ENCODE measurements at regions not wholly inside any gene's neighbourhood (a gene's known extent, or its start where the extent isn't known, plus 50 kb on each side); places are given as distances from the start of the nearest gene placed in this dataset.

DNA sequence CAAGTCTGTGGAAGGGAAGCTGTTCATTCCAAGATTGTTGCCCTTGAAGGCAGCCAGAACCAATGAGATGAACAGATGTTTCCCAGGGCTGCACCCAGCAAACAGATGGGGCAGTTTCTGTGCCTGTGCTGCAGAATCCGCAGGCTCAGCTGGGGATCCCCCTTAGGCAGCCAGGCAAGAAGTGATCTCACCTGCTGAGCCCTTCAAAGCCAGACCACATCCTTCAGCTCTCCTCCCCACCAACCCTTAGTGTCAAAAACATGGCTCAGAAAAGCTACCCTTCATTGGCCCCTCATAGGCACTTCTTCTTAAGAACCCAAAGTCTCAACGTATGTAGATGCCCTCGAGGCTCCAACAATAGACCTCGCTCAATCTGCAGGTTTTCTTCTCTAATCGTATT is 626.7 kb downstream of the CCDC171 start:
- Histone ChIP-seq H3K79me1 (ENCODE audit: insufficient read depth, low read depth, low read length, poor library complexity, severe bottlenecking) (no peaks in the 10 kb centered on the region), H2AFZ (ENCODE audit: low read length) (no peak overlapping the region), H4K91ac (ENCODE audit: insufficient read length, low read depth, low read length) (no peak overlapping the region), H3K4ac (ENCODE audit: low read depth, low read length) (no peak overlapping the region), H3K4me1 (ENCODE audit: insufficient read depth, low read length) (no peaks in the 10 kb centered on the region), H2BK12ac (ENCODE audit: insufficient read length, low read depth, low read length) (no peak overlapping the region), H2BK5ac (ENCODE audit: insufficient read length, low read length) (no peak overlapping the region), H3T11ph (ENCODE audit: low read length) (no peak overlapping the region), H2BK20ac (ENCODE audit: low read depth, low read length, poor library complexity, severe bottlenecking) (no peak overlapping the region), H3K14ac (ENCODE audit: insufficient read depth, low read length) (no peak overlapping the region), H3K4me2 (ENCODE audit: insufficient read depth, insufficient read length, low read length) (no peak overlapping the region), H2AK5ac (ENCODE audit: insufficient read length, low read length) (no peak overlapping the region), H3K27me3 (ENCODE audit: insufficient read depth, low read length) (no peaks in the 10 kb centered on the region), H4K5ac (ENCODE audit: insufficient read length, low read depth, low read length) (no peak overlapping the region), H3K9me3 (ENCODE audit: control insufficient read depth, low read depth, low read length) (no peaks in the 10 kb centered on the region), H4K20me1 (ENCODE audit: control insufficient read depth, insufficient read depth, insufficient read length) (no peaks in the 10 kb centered on the region), H3K27ac (ENCODE audit: insufficient read length, low read depth, low read length) (no peak overlapping the region), H3K18ac (ENCODE audit: insufficient read length, low read depth, low read length) (no peak overlapping the region), H3K56ac (ENCODE audit: insufficient read length, low read depth, low read length) (no peak overlapping the region), H3K79me2 (ENCODE audit: insufficient read depth, low read length) (no peaks in the 10 kb centered on the region), H3K23ac (ENCODE audit: insufficient read length, low read depth, low read length) (no peak overlapping the region), H3K9ac (ENCODE audit: extremely low read depth, insufficient read length, low read length) (no peak overlapping the region), H2BK120ac (ENCODE audit: low read depth, low read length, poor library complexity, severe bottlenecking) (no peak overlapping the region), H4K8ac (replicated peaks; ENCODE audit: insufficient read length, low read depth, low read length) (no peak overlapping the region), H3K23me2 (ENCODE audit: insufficient read length, low read depth, low read length, poor library complexity, severe bottlenecking) (no peaks in the 10 kb centered on the region), H2BK15ac (ENCODE audit: low read depth, low read length) (no peak overlapping the region)
- H3K36me3 Mint-ChIP-seq (ENCODE audit: insufficient read depth in 1 of 3, low read depth in 3 of 3), result no peaks in the 10 kb centered on the region
- no peaks in the 10 kb centered on the region for H3K9me3 Mint-ChIP-seq
- TF ChIP-seq, protein P1, sequence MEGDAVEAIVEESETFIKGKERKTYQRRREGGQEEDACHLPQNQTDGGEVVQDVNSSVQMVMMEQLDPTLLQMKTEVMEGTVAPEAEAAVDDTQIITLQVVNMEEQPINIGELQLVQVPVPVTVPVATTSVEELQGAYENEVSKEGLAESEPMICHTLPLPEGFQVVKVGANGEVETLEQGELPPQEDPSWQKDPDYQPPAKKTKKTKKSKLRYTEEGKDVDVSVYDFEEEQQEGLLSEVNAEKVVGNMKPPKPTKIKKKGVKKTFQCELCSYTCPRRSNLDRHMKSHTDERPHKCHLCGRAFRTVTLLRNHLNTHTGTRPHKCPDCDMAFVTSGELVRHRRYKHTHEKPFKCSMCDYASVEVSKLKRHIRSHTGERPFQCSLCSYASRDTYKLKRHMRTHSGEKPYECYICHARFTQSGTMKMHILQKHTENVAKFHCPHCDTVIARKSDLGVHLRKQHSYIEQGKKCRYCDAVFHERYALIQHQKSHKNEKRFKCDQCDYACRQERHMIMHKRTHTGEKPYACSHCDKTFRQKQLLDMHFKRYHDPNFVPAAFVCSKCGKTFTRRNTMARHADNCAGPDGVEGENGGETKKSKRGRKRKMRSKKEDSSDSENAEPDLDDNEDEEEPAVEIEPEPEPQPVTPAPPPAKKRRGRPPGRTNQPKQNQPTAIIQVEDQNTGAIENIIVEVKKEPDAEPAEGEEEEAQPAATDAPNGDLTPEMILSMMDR (conservative IDR thresholded peaks at IDR 0.05), result no peak
- DNase-seq, result no peak
- WGBS (ENCODE audit: extremely low coverage, insufficient read length, low lambda C conversion rate), result no CpG with 5 or more reads among the region's 5 CpGs
- H3K4me1 Mint-ChIP-seq, result peaks cover 3 to 4% of the 10 kb centered on the region in 2 experiments; a peak in 3 of 4 replicates
- no peak overlapping the region for H3K27ac Mint-ChIP-seq
- no peak overlapping the region for H3K4me3 Mint-ChIP-seq
- H3K27me3 Mint-ChIP-seq (ENCODE audit: low read depth), result no peaks in the 10 kb centered on the region; the same call in 1 of the 2 replicates
